H9 (cell line): ENCODE measurements at regions not wholly inside any gene's neighbourhood (a gene's known extent, or its start where the extent isn't known, plus 50 kb on each side); places are given as distances from the start of the nearest gene placed in this dataset.
A peak's percentile ranks its signal among the peaks of the same experiment; 100 is the strongest.

ENCODE experiments used
- DNase-seq: peaks from one replicate; pipeline ENCODE4 v3.0.0-alpha.2; 2017
- H2AFZ ChIP-seq: one replicate; pipeline ENCODE4 v1.6.1; 2013; ENCODE audit warnings: mild to moderate bottlenecking, low read length, control low read depth, moderate library complexity
- H2AK5ac ChIP-seq: 2 replicates; pipeline ENCODE4 v1.6.1; 2013; ENCODE audit warnings: low read length, control low read depth, mixed read lengths; ENCODE audit not compliant: insufficient read length
- H2BK120ac ChIP-seq: one replicate; pipeline ENCODE4 v1.6.1; 2013; ENCODE audit warnings: low read depth, mild to moderate bottlenecking, low read length, control low read depth, inconsistent platforms; ENCODE audit not compliant: poor library complexity, severe bottlenecking
- H2BK12ac ChIP-seq: 2 replicates; pipeline ENCODE4 v1.6.1; 2013; ENCODE audit warnings: low read length, control low read depth, mixed read lengths, low read depth; ENCODE audit not compliant: insufficient read length
- H2BK15ac ChIP-seq: 2 replicates; pipeline ENCODE4 v1.6.1; 2013; ENCODE audit warnings: low read depth, low read length, control low read depth
- H2BK20ac ChIP-seq: one replicate; pipeline ENCODE4 v1.6.1; 2013; ENCODE audit warnings: low read depth, mild to moderate bottlenecking, low read length, control low read depth, inconsistent platforms; ENCODE audit not compliant: poor library complexity, severe bottlenecking
- H2BK5ac ChIP-seq: 2 replicates; pipeline ENCODE4 v1.6.1; 2013; ENCODE audit warnings: low read length, control low read depth, mixed read lengths; ENCODE audit not compliant: insufficient read length
- H3K14ac ChIP-seq: 2 replicates; pipeline ENCODE4 v1.6.1; 2013; ENCODE audit warnings: low read length, control low read depth; ENCODE audit not compliant: insufficient read depth
- H3K18ac ChIP-seq: 2 replicates; pipeline ENCODE4 v1.6.1; 2013; ENCODE audit warnings: low read depth, mild to moderate bottlenecking, mixed read lengths, low read length, control low read depth; ENCODE audit not compliant: insufficient read length
- H3K23ac ChIP-seq: 2 replicates; pipeline ENCODE4 v1.6.1; 2013; ENCODE audit warnings: low read length, control low read depth, mixed read lengths, low read depth; ENCODE audit not compliant: insufficient read length
- H3K23me2 ChIP-seq: 2 replicates; pipeline ENCODE4 v1.6.1; 2013; ENCODE audit warnings: low read depth, mild to moderate bottlenecking, mixed read lengths, low read length, control low read depth; ENCODE audit not compliant: insufficient read length, poor library complexity, severe bottlenecking
- H3K27ac ChIP-seq: 2 replicates; pipeline ENCODE4 v1.5.1; 2013; ENCODE audit warnings: low read length, control low read depth, mixed read lengths, low read depth; ENCODE audit not compliant: insufficient read length
- H3K27me3 ChIP-seq: 2 replicates; pipeline ENCODE4 v1.6.1; 2013; ENCODE audit warnings: low read length, control low read depth, inconsistent platforms; ENCODE audit not compliant: insufficient read depth
- H3K4ac ChIP-seq: 2 replicates; pipeline ENCODE4 v1.6.1; 2013; ENCODE audit warnings: low read depth, mild to moderate bottlenecking, control low read depth, inconsistent platforms, low read length, moderate library complexity
- H3K4me1 ChIP-seq: 2 replicates; pipeline ENCODE4 v1.6.1; 2013; ENCODE audit warnings: low read length, control low read depth, inconsistent platforms; ENCODE audit not compliant: insufficient read depth
- H3K4me2 ChIP-seq: 2 replicates; pipeline ENCODE4 v1.6.1; 2013; ENCODE audit warnings: low read length, control low read depth, mixed read lengths; ENCODE audit not compliant: insufficient read length, insufficient read depth
- H3K56ac ChIP-seq: 2 replicates; pipeline ENCODE4 v1.6.1; 2013; ENCODE audit warnings: low read depth, mild to moderate bottlenecking, mixed read lengths, low read length, control low read depth; ENCODE audit not compliant: insufficient read length
- H3K79me1 ChIP-seq: 2 replicates; pipeline ENCODE4 v1.6.1; 2013; ENCODE audit warnings: low read depth, mild to moderate bottlenecking, moderate library complexity, low read length, control low read depth, inconsistent platforms; ENCODE audit not compliant: insufficient read depth, poor library complexity, severe bottlenecking
- H3K79me2 ChIP-seq: 2 replicates; pipeline ENCODE4 v1.6.1; 2013; ENCODE audit warnings: low read length, control low read depth, inconsistent platforms; ENCODE audit not compliant: insufficient read depth
- H3K9ac ChIP-seq: 2 replicates; pipeline ENCODE4 v1.6.1; 2013; ENCODE audit warnings: low read length, control low read depth, mixed read lengths; ENCODE audit not compliant: insufficient read length; ENCODE audit errors: extremely low read depth
- H3K9me3 ChIP-seq: one replicate; pipeline ENCODE4 v1.6.1; 2013; ENCODE audit warnings: low read depth, low read length, inconsistent platforms; ENCODE audit not compliant: control insufficient read depth
- H3T11ph ChIP-seq: one replicate; pipeline ENCODE4 v1.6.1; 2013; ENCODE audit warnings: mild to moderate bottlenecking, low read length, control low read depth, inconsistent platforms
- H4K20me1 ChIP-seq: one replicate; pipeline ENCODE4 v1.6.1; 2013; ENCODE audit not compliant: control insufficient read depth, insufficient read length, insufficient read depth
- H4K5ac ChIP-seq: 2 replicates; pipeline ENCODE4 v1.6.1; 2013; ENCODE audit warnings: low read depth, mild to moderate bottlenecking, mixed read lengths, low read length, control low read depth; ENCODE audit not compliant: insufficient read length
- H4K8ac ChIP-seq: replicated peaks from 2 replicates; pipeline ENCODE4 v1.6.1; 2013; ENCODE audit warnings: low read length, control low read depth, mixed read lengths, low read depth; ENCODE audit not compliant: insufficient read length
- H4K91ac ChIP-seq: 2 replicates; pipeline ENCODE4 v1.6.1; 2013; ENCODE audit warnings: low read depth, mild to moderate bottlenecking, moderate library complexity, mixed read lengths, low read length, control low read depth; ENCODE audit not compliant: insufficient read length
- H3K27ac Mint-ChIP-seq, 3 experiments: 2 replicates in 2 of 3; 3 replicates in 1 of 3; pipeline ENCODE4 v1.8.0; 2020 to 2021; ENCODE audit warnings: mixed read lengths in 3 of 3, mild to moderate bottlenecking in 1 of 3, moderate library complexity in 1 of 3
- H3K27me3 Mint-ChIP-seq: 2 replicates; pipeline ENCODE4 v1.8.0; 2021; ENCODE audit warnings: low read depth, mild to moderate bottlenecking, moderate library complexity, mixed read lengths
- H3K36me3 Mint-ChIP-seq, 3 experiments: 2 replicates in 2 of 3; 3 replicates in 1 of 3; pipeline ENCODE4 v1.8.0; 2020 to 2021; ENCODE audit warnings: low read depth in 3 of 3, mixed read lengths in 3 of 3; ENCODE audit not compliant: insufficient read depth in 1 of 3
- H3K4me1 Mint-ChIP-seq, 2 experiments: 2 replicates each; pipeline ENCODE4 v1.8.0; 2020; ENCODE audit warnings: mixed read lengths in 2 of 2
- H3K4me3 Mint-ChIP-seq, 2 experiments: 2 replicates in 1 of 2; 3 replicates in 1 of 2; pipeline ENCODE4 v1.8.0; 2020 to 2021; ENCODE audit warnings: mild to moderate bottlenecking in 2 of 2, mixed read lengths in 2 of 2, moderate library complexity in 1 of 2
- H3K9me3 Mint-ChIP-seq, 2 experiments: 2 replicates in 1 of 2; 3 replicates in 1 of 2; pipeline ENCODE4 v1.8.0; 2020; ENCODE audit warnings: mild to moderate bottlenecking in 2 of 2, mixed read lengths in 2 of 2, moderate library complexity in 1 of 2
- WGBS: extraction: QIAGEN DNeasy Blood & Tissue Kit; methylation state at CpG from one replicate; pipeline ENCODE4 v1.1.7; 2013; ENCODE audit warnings: missing lambda C conversion rate, low lambda C conversion rate, mixed read lengths; ENCODE audit not compliant: insufficient read length; ENCODE audit errors: extremely low coverage; 5-methylcytosine and 5-hydroxymethylcytosine counted together
- TF ChIP-seq, protein P1 (sequence below): fragments of 200-600 bp; sonication (generic); conservative IDR thresholded peaks from 3 replicates; pipeline ENCODE4 v1.8.0; 2021; ENCODE audit warnings: antibody characterized with exemption, mild to moderate bottlenecking

GRCh38 chr14:89509891-89510290 is 92.9 kb upstream of the FOXN3 start:
- Histone ChIP-seq H3K56ac (no peak overlapping the region), H3T11ph (no peak overlapping the region), H3K79me2 (peaks cover 13% of the 10 kb centered on the region; the same call in 1 of the 2 replicates), H2AFZ (no peak overlapping the region), H2AK5ac (no peak overlapping the region), H3K18ac (no peak overlapping the region), H3K9ac (no peak overlapping the region), H3K27ac (no peak overlapping the region), H3K4ac (no peak overlapping the region), H4K20me1 (no peaks in the 10 kb centered on the region), H3K79me1 (no peaks in the 10 kb centered on the region), H3K23me2 (no peaks in the 10 kb centered on the region), H2BK20ac (no peak overlapping the region), H4K91ac (no peak overlapping the region), H2BK120ac (no peak overlapping the region), H3K4me2 (no peak overlapping the region), H2BK5ac (no peak overlapping the region), H3K27me3 (no peaks in the 10 kb centered on the region), H2BK15ac (no peak overlapping the region), H3K9me3 (no peaks in the 10 kb centered on the region), H3K23ac (no peak overlapping the region), H2BK12ac (no peak overlapping the region), H4K8ac (no peak overlapping the region), H4K5ac (no peak overlapping the region), H3K4me1 (peaks cover 3% of the 10 kb centered on the region), H3K14ac (no peak overlapping the region)
- peaks cover 35 to 48% (median 39%) of the 10 kb centered on the region in 3 experiments for H3K36me3 Mint-ChIP-seq
- H3K4me3 Mint-ChIP-seq: no peak overlapping the region
- peaks cover 30 to 31% of the 10 kb centered on the region in 2 experiments for H3K4me1 Mint-ChIP-seq
- no CpG with 5 or more reads among the region's 3 CpGs for whole genome bisulfite sequencing
- no peaks in the 10 kb centered on the region for H3K27me3 Mint-ChIP-seq
- H3K9me3 Mint-ChIP-seq: peaks cover 8% of the 10 kb centered on the region in 2 experiments; a peak in 4 of 5 replicates
- H3K27ac Mint-ChIP-seq: peak overlapping the region; percentile 16 to 97 (median 68); a peak in 3 of 7 replicates
- no peak for DNase-seq
- TF ChIP-seq, protein P1, sequence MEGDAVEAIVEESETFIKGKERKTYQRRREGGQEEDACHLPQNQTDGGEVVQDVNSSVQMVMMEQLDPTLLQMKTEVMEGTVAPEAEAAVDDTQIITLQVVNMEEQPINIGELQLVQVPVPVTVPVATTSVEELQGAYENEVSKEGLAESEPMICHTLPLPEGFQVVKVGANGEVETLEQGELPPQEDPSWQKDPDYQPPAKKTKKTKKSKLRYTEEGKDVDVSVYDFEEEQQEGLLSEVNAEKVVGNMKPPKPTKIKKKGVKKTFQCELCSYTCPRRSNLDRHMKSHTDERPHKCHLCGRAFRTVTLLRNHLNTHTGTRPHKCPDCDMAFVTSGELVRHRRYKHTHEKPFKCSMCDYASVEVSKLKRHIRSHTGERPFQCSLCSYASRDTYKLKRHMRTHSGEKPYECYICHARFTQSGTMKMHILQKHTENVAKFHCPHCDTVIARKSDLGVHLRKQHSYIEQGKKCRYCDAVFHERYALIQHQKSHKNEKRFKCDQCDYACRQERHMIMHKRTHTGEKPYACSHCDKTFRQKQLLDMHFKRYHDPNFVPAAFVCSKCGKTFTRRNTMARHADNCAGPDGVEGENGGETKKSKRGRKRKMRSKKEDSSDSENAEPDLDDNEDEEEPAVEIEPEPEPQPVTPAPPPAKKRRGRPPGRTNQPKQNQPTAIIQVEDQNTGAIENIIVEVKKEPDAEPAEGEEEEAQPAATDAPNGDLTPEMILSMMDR: no peak
